ENCODE measurements at regions not wholly inside any gene's neighbourhood (a gene's known extent, or its start where the extent isn't known, plus 50 kb on each side); places are given as distances from the start of the nearest gene placed in this dataset.

- no peak overlapping the region for H2AFZ ChIP-seq
- no peaks in the 10 kb centered on the region for H3K79me2 ChIP-seq
- DNase-seq (ENCODE audit: low spot score) = no peak
- H3K4me1 ChIP-seq (ENCODE audit: insufficient read depth) = no peaks in the 10 kb centered on the region
- no peak overlapping the region for H3K4me3 ChIP-seq
- H4K20me1 ChIP-seq (ENCODE audit: insufficient read depth, poor library complexity, severe bottlenecking) = no peaks in the 10 kb centered on the region
- TF ChIP-seq EZH2 (IDR thresholded peaks at IDR 0.05; ENCODE audit: borderline replicate concordance) (no peak), EZH2phosphoT487 (IDR thresholded peaks at IDR 0.05; ENCODE audit: low read depth, severe bottlenecking, unreplicated experiment) (no peak), CTCF (IDR thresholded peaks at IDR 0.05; ENCODE audit: poor library complexity) (no peak)
- no peaks in the 10 kb centered on the region for H3K36me3 ChIP-seq (replicated peaks; ENCODE audit: insufficient read depth, low read depth)
- H3K9me2 ChIP-seq (replicated peaks; ENCODE audit: insufficient read depth) = no peaks in the 10 kb centered on the region
- no peaks in the 10 kb centered on the region for H3K27me3 ChIP-seq
- H3K4me2 ChIP-seq = no peak overlapping the region
- WGBS (ENCODE audit: low lambda C conversion rate, missing lambda C conversion rate) = 82% methylated on average over 1 of the region's 1 CpG
- H3K9me3 ChIP-seq (ENCODE audit: low read depth) = no peaks in the 10 kb centered on the region
- H3K27ac ChIP-seq = no peak overlapping the region
Observed at GRCh38 chr15:61382927-61383326, 153.8 kb upstream of the RORA start.

DNA sequence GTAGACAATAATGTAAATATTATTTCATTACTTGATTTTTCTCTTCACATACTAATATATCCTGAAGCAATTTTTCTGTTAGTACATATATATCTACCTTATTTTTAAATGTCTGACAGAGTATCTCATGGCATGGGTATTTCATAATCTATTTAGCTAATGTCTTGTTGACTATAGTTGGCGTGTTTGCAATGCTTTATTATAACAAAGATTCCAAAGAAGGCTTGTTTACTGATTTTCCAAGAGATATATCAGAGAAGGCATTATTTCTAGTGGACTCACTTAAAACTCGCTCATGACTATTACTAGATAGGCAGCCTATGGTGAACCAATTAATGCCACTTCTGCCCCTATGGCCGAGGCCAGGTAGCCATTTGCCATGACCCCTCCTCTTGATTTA lies 152.4 kb upstream of the RORA start:
- no peaks in the 10 kb centered on the region for H3K4me1 ChIP-seq (ENCODE audit: insufficient read depth)
- no peak overlapping the region for H2AFZ ChIP-seq
- TF ChIP-seq EZH2phosphoT487 (IDR thresholded peaks at IDR 0.05; ENCODE audit: low read depth, severe bottlenecking, unreplicated experiment) (no peak), EZH2 (IDR thresholded peaks at IDR 0.05; ENCODE audit: borderline replicate concordance) (no peak), CTCF (IDR thresholded peaks at IDR 0.05; ENCODE audit: poor library complexity) (no peak)
- no peak overlapping the region for H3K27ac ChIP-seq
- H3K9me2 ChIP-seq (replicated peaks; ENCODE audit: insufficient read depth) = no peaks in the 10 kb centered on the region
- no peaks in the 10 kb centered on the region for H3K36me3 ChIP-seq (replicated peaks; ENCODE audit: insufficient read depth, low read depth)
- H3K9me3 ChIP-seq (ENCODE audit: low read depth) = no peaks in the 10 kb centered on the region
- H3K79me2 ChIP-seq = no peaks in the 10 kb centered on the region
- 84% methylated on average over 3 of the region's 3 CpGs for WGBS (ENCODE audit: low lambda C conversion rate, missing lambda C conversion rate)
- no peaks in the 10 kb centered on the region for H3K27me3 ChIP-seq
- no peak for DNase-seq (ENCODE audit: low spot score)
- H3K4me2 ChIP-seq = no peak overlapping the region
- H4K20me1 ChIP-seq (ENCODE audit: insufficient read depth, poor library complexity, severe bottlenecking) = no peaks in the 10 kb centered on the region
- no peak overlapping the region for H3K4me3 ChIP-seq

GRCh38 chr15:61380270-61380669 lies 151.2 kb upstream of the RORA start:
- Histone ChIP-seq H3K27ac (no peak overlapping the region), H3K27me3 (no peaks in the 10 kb centered on the region), H3K9me2 (replicated peaks; ENCODE audit: insufficient read depth) (no peaks in the 10 kb centered on the region), H3K4me1 (ENCODE audit: insufficient read depth) (no peaks in the 10 kb centered on the region), H3K36me3 (replicated peaks; ENCODE audit: insufficient read depth, low read depth) (no peaks in the 10 kb centered on the region), H4K20me1 (ENCODE audit: insufficient read depth, poor library complexity, severe bottlenecking) (no peaks in the 10 kb centered on the region), H3K9me3 (ENCODE audit: low read depth) (no peaks in the 10 kb centered on the region), H3K4me3 (no peak overlapping the region), H3K79me2 (no peaks in the 10 kb centered on the region), H2AFZ (no peak overlapping the region), H3K4me2 (no peak overlapping the region)
- no peak for DNase-seq (ENCODE audit: low spot score)
- WGBS (ENCODE audit: low lambda C conversion rate, missing lambda C conversion rate) = 86% methylated on average over 2 of the region's 2 CpGs
- TF ChIP-seq EZH2 (IDR thresholded peaks at IDR 0.05; ENCODE audit: borderline replicate concordance) (no peak), CTCF (IDR thresholded peaks at IDR 0.05; ENCODE audit: poor library complexity) (no peak), EZH2phosphoT487 (IDR thresholded peaks at IDR 0.05; ENCODE audit: low read depth, severe bottlenecking, unreplicated experiment) (no peak)

DNA sequence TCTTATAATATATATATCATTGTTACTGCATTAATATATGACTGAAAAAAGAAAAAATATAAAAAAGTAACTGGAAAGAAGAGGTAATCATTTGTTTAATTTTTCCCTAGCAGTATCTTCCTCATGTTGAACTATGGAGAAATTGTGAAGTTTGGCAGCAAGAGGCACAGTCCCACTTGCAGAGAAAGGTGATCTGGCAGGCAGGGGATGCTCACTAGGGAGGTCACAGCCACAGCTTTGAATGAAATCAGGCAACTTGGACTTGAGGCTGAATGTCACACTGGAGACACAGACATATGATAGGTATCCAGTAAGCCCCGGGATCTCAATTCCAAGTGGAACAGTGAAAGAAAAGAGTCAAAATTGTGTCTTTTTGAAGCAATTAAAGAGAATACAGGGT lies 149.9 kb upstream of the RORA start:
- no peaks in the 10 kb centered on the region for H3K36me3 ChIP-seq (replicated peaks; ENCODE audit: insufficient read depth, low read depth)
- H4K20me1 ChIP-seq (ENCODE audit: insufficient read depth, poor library complexity, severe bottlenecking) = no peaks in the 10 kb centered on the region
- no peaks in the 10 kb centered on the region for H3K4me1 ChIP-seq (ENCODE audit: insufficient read depth)
- no peak for TF ChIP-seq CTCF (IDR thresholded peaks at IDR 0.05; ENCODE audit: poor library complexity)
- no peak for TF ChIP-seq EZH2phosphoT487 (IDR thresholded peaks at IDR 0.05; ENCODE audit: low read depth, severe bottlenecking, unreplicated experiment)
- no peak for TF ChIP-seq EZH2 (IDR thresholded peaks at IDR 0.05; ENCODE audit: borderline replicate concordance)
- H3K9me3 ChIP-seq (ENCODE audit: low read depth) = no peaks in the 10 kb centered on the region
- H3K9me2 ChIP-seq (replicated peaks; ENCODE audit: insufficient read depth) = no peaks in the 10 kb centered on the region
- no peak overlapping the region for H3K27ac ChIP-seq
- DNase-seq (ENCODE audit: low spot score) = no peak
- WGBS (ENCODE audit: low lambda C conversion rate, missing lambda C conversion rate) = 94% methylated on average over 1 of the region's 1 CpG
- H2AFZ ChIP-seq = no peak overlapping the region
- no peak overlapping the region for H3K4me2 ChIP-seq
- H3K27me3 ChIP-seq = peaks cover under 1% of the 10 kb centered on the region
- H3K4me3 ChIP-seq = no peak overlapping the region
- H3K79me2 ChIP-seq = no peaks in the 10 kb centered on the region
